Keratinocyte (primary cell): ENCODE measurements at regions not wholly inside any gene's neighbourhood (a gene's known extent, or its start where the extent isn't known, plus 50 kb on each side); places are given as distances from the start of the nearest gene placed in this dataset.
"Not testable (repeated sequence)": the region's sequence is repeated elsewhere in the genome, so short reads cannot be mapped to it uniquely, and the experiment has no call there.

Experiments
- DNase-seq: peaks from one replicate; pipeline ENCODE4 v3.0.0-alpha.2; 2011; ENCODE audit warnings: low read depth, missing footprints, low spot score
- FAIRE-seq: peaks from 2 replicates; lab custom pipeline; 2011; peaks lifted over from hg19 to GRCh38; lab: Jason Lieb, UNC
- H2AFZ ChIP-seq: 2 replicates; pipeline ENCODE4 v1.6.0; 2012; ENCODE audit warnings: low read length, control low read depth, inconsistent platforms; ENCODE audit not compliant: control insufficient read depth
- H3K27ac ChIP-seq: 2 replicates; pipeline ENCODE4 v1.5.1; 2011; ENCODE audit warnings: low read length; ENCODE audit not compliant: control insufficient read depth, insufficient read depth
- H3K27me3 ChIP-seq: 3 replicates; pipeline ENCODE4 v1.6.0; 2011; ENCODE audit warnings: low read length; ENCODE audit not compliant: control insufficient read depth, insufficient read depth; ENCODE audit errors: extremely low read depth
- H3K36me3 ChIP-seq, 2 experiments: 2 replicates in 1 of 2; 3 replicates in 1 of 2; pipeline ENCODE4 v1.5.1; 2011; ENCODE audit warnings: low read length in 2 of 2, mild to moderate bottlenecking in 1 of 2; ENCODE audit not compliant: control insufficient read depth in 2 of 2, insufficient read depth in 2 of 2; ENCODE audit errors: extremely low read depth in 1 of 2
- H3K4me1 ChIP-seq: 3 replicates; pipeline ENCODE4 v1.5.1; 2011; ENCODE audit warnings: low read length; ENCODE audit not compliant: control insufficient read depth, insufficient read depth; ENCODE audit errors: extremely low read depth
- H3K4me2 ChIP-seq: 3 replicates; pipeline ENCODE4 v1.6.0; 2011; ENCODE audit warnings: low read depth, low read length; ENCODE audit not compliant: control insufficient read depth, insufficient read depth; ENCODE audit errors: extremely low read depth
- H3K4me3 ChIP-seq, 3 experiments: fragments of 200-600 bp in 1 of 3; sonication (generic) in 1 of 3; 2 replicates in 2 of 3; 3 replicates in 1 of 3; pipeline ENCODE4 v1.5.1; 2011 to 2016; ENCODE audit warnings: low read length in 3 of 3, mild to moderate bottlenecking in 3 of 3, control low read depth in 2 of 3, inconsistent platforms in 1 of 3, low read depth in 1 of 3, mixed read lengths in 1 of 3, mixed run types in 1 of 3, moderate library complexity in 1 of 3; ENCODE audit not compliant: control insufficient read depth in 2 of 3, insufficient read depth in 2 of 3; ENCODE audit errors: extremely low read depth in 1 of 3
- H3K79me2 ChIP-seq: 2 replicates; pipeline ENCODE4 v1.6.0; 2012; ENCODE audit warnings: low read length; ENCODE audit not compliant: control insufficient read depth, insufficient read depth
- H3K9ac ChIP-seq: 3 replicates; pipeline ENCODE4 v1.6.0; 2011; ENCODE audit warnings: low read length; ENCODE audit not compliant: control insufficient read depth, insufficient read depth; ENCODE audit errors: extremely low read depth
- H3K9me1 ChIP-seq: 3 replicates; pipeline ENCODE4 v1.6.0; 2011; ENCODE audit warnings: low read length; ENCODE audit not compliant: control insufficient read depth, insufficient read depth; ENCODE audit errors: extremely low read depth
- H3K9me3 ChIP-seq: 2 replicates; pipeline ENCODE4 v1.5.1; 2012; ENCODE audit warnings: low read depth, low read length; ENCODE audit not compliant: control insufficient read depth
- H4K20me1 ChIP-seq: 3 replicates; pipeline ENCODE4 v1.6.0; 2011; ENCODE audit warnings: low read length; ENCODE audit not compliant: control insufficient read depth, insufficient read depth; ENCODE audit errors: extremely low read depth
- dilution Hi-C: fragments of 300-500 bp; cut with MboI; formaldehyde crosslinking; loops from one replicate; pipeline ENCODE4 v1.7.0; 2020; ENCODE audit warnings: low sequenced_read_pairs; ENCODE audit not compliant: extremely low pct_ligation_motif_present

DNA sequence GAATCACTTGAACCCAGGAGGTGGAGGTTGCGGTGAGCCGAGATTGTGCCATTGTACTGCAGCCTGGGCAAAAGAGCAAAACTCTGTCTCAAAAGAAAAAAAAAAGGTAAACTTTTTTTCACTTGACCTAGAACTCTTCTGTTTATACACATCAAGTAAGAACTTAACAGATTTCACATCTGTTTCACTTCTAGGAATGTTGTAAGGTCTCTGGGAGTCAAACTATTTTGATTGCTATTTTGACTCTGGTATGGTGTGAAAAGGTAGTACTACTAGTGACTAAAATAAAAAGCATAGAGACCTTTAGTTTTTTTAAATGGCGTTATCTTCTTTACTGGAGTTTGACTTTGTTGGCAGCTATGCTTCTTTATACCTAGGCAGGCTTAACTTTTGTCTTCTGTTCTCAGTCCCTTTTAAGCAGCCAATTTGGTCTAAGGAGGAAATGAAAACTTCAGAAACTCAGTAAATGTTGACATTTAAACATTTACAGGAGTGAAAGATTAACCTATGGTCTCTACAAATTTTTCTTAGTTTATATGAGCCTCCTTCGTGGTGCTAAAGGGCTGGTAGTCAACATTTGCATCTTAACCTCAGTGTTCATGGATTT, 84.7 kb downstream of the METTL2B start:
- peaks cover 57% of the 10 kb centered on the region for H3K79me2 ChIP-seq
- H3K9ac ChIP-seq, H4K20me1 ChIP-seq, H3K9me1 ChIP-seq, DNase-seq, H3K4me1 ChIP-seq, dilution Hi-C loops, H3K4me3 ChIP-seq, FAIRE-seq, H3K27me3 ChIP-seq, H3K27ac ChIP-seq, H2AFZ ChIP-seq, H3K4me2 ChIP-seq, H3K9me3 ChIP-seq, H3K36me3 ChIP-seq: not testable (repeated sequence)

DNA sequence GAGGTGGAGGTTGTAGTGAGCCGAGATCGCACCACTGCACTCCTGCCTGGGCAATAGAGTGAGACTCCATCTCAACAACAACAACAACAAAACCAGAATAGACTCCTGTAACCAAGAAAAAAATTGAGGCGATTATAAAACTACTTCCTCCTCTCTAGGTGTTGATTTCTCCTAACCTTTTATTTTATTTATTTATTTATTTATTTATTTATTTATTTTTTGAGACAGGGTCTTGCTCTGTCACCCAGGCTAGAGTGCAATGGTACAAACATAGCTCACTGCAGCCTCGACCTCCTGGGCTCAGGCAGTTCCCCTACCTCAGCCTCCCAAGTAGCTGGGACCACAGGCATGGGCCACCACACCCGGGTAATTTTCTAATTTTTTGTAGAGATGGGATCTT, 86.2 kb downstream of the METTL2B start:
- DNase-seq, H4K20me1 ChIP-seq, FAIRE-seq, H3K27me3 ChIP-seq, H3K4me1 ChIP-seq, H3K4me2 ChIP-seq, H3K4me3 ChIP-seq, H2AFZ ChIP-seq, dilution Hi-C loops, H3K36me3 ChIP-seq, H3K9me3 ChIP-seq, H3K9ac ChIP-seq, H3K27ac ChIP-seq, H3K9me1 ChIP-seq: not testable (repeated sequence)
- peaks cover 60% of the 10 kb centered on the region for H3K79me2 ChIP-seq

DNA sequence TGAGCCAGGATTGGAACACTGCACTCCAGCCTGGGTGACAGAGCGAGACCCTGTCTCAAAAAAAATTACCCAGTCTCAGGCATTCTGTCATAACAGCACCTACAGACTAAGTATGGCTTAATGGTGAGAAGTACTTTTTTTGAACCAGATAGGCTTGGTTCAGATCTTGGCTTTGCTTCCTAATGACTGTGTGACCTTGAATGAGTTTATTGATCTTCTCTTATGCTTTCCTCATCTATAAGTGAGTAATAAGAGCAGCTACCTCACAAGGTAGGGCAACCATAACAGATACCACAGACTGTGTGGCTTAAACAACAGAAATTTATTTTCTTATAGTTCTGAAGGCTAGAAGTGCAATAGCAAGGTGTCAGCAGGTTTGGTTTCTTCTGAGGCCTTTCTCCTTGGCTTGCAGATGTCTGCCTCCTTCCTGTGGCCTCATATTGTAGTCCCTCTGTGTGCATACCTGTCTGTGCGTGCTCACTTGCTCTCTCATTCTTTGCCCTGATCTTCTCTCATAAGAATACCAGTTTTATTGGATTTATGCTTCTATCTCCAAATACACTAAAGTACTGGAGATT, 87.7 kb downstream of the METTL2B start:
- H4K20me1 ChIP-seq, H3K36me3 ChIP-seq, dilution Hi-C loops: not testable (repeated sequence)

DNA sequence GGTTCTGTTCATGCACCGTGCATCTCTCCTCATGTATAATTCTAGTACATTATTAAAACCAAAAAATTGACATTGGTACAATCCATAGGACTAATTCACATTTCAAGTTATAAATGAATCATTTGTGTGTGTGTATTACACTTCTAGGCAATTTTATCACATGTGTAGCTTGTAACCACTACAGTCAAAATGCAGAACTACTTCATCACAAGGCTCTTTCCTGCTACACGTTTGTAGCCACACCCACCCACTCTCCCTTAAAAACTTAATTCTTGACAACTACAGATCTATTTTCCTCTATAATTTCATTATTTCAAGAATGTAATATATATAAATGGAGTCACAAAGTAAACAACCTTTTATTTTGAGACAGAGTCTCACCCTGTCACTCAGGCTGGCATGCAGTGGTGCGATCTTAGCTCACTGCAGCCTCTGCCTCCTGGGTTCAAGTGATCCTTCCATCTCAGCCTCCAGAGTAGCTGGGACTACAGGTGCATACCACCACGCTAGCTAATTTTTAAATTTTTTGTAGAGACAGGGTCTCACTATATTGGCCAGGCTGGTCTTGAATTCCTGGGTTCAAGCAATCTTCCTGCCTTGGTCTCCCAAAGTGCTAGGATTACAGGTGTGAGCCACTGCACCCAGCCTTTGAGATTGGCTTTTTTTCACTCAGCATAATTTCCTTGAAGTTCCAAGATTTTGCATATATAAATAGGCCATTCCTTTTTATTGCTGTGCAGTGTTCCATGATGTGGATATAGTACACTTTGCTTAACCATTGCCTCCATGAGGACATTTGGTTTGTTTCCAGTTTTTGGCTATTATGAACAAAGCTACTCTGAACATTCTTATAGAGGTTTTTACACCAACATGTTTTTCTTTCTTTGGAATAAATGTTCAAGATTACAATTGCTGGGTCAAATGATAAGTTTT, 88.7 kb downstream of the METTL2B start:
- DNase-seq, H3K4me3 ChIP-seq, H3K9me1 ChIP-seq, H4K20me1 ChIP-seq, H3K9ac ChIP-seq, H3K4me1 ChIP-seq, dilution Hi-C loops, H3K27ac ChIP-seq, H3K27me3 ChIP-seq, H2AFZ ChIP-seq, H3K4me2 ChIP-seq, H3K9me3 ChIP-seq, FAIRE-seq, H3K36me3 ChIP-seq: not testable (repeated sequence)
- peaks cover 58% of the 10 kb centered on the region for H3K79me2 ChIP-seq

More for the DNA sequence above, 87.7 kb downstream of the METTL2B start:
- FAIRE-seq, H3K9ac ChIP-seq, H3K4me2 ChIP-seq, H3K9me1 ChIP-seq, H3K4me3 ChIP-seq, H3K9me3 ChIP-seq, DNase-seq, H3K27me3 ChIP-seq, H3K27ac ChIP-seq, H2AFZ ChIP-seq, H3K4me1 ChIP-seq: not testable (repeated sequence)
- peaks cover 57% of the 10 kb centered on the region for H3K79me2 ChIP-seq
